Stimulated activated naive CD8-positive, alpha-beta T cell treated with anti-CD3 and anti-CD28 coated beads, Interleukin-15, Interleukin-2, amounts not matched to agents 100 ng/mL and 50 ng/mL, for 24 hours (primary cell): ENCODE measurements at regions not wholly inside any gene's neighbourhood (a gene's known extent, or its start where the extent isn't known, plus 50 kb on each side); places are given as distances from the start of the nearest gene placed in this dataset.
"Not testable (repeated sequence)": the region's sequence is repeated elsewhere in the genome, so short reads cannot be mapped to it uniquely, and the experiment has no call there.

Source experiments
- H3K27ac Mint-ChIP-seq: one replicate; pipeline ENCODE4 v1.8.0; 2021; ENCODE audit warnings: mild to moderate bottlenecking, mixed read lengths
- H3K27me3 Mint-ChIP-seq: one replicate; pipeline ENCODE4 v1.8.0; 2021; ENCODE audit warnings: mixed read lengths
- H3K36me3 Mint-ChIP-seq: one replicate; pipeline ENCODE4 v1.8.0; 2021; ENCODE audit warnings: low read depth, mixed read lengths
- H3K4me1 Mint-ChIP-seq: one replicate; pipeline ENCODE4 v1.8.0; 2021; ENCODE audit warnings: low read depth, mixed read lengths
- H3K4me3 Mint-ChIP-seq: one replicate; pipeline ENCODE4 v1.8.0; 2021; ENCODE audit warnings: mild to moderate bottlenecking, mixed read lengths
- H3K9me3 Mint-ChIP-seq: one replicate; pipeline ENCODE4 v1.8.0; 2021; ENCODE audit warnings: mixed read lengths

DNA sequence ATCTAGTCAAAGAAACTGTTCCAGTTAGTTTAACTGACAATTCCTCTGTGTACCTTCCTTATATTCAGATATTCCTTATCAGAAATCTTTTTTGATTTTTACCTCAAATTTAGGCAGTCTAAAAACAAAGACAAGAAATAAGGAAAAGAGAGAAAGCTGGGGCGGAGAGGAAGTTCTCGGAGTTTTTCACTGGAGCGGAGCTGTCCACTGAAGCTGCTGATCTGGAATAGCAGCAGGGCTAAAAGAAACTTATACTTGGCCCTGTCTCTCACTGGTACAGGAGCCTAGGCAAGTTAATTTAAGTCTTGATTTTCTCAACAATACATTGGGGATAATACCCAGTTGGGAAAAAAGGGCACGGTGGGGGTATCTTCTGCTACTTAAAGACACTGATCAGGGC is 59.2 kb upstream of the CYP2D6 start:
- Mint-ChIP-seq H3K4me1 (peaks cover 61% of the 10 kb centered on the region), H3K9me3 (no peaks in the 10 kb centered on the region), H3K27ac (no peak overlapping the region), H3K36me3 (peaks cover 22% of the 10 kb centered on the region), H3K4me3 (no peak overlapping the region), H3K27me3 (no peaks in the 10 kb centered on the region)

- Mint-ChIP-seq H3K27ac (no peak overlapping the region), H3K4me3 (no peak overlapping the region), H3K4me1 (peaks cover 59% of the 10 kb centered on the region), H3K9me3 (no peaks in the 10 kb centered on the region), H3K27me3 (no peaks in the 10 kb centered on the region), H3K36me3 (peaks cover 21% of the 10 kb centered on the region)
Observed at GRCh38 chr22:42188808-42189447, 58.3 kb upstream of the CYP2D6 start.

GRCh38 chr22:42187646-42188045 is 57.0 kb upstream of the CYP2D6 start:
- H3K27me3 Mint-ChIP-seq: no peaks in the 10 kb centered on the region
- H3K4me3 Mint-ChIP-seq: no peak overlapping the region
- H3K4me1 Mint-ChIP-seq: peaks cover 57% of the 10 kb centered on the region
- H3K27ac Mint-ChIP-seq: no peak overlapping the region
- H3K9me3 Mint-ChIP-seq: no peaks in the 10 kb centered on the region
- H3K36me3 Mint-ChIP-seq: peaks cover 13% of the 10 kb centered on the region

DNA sequence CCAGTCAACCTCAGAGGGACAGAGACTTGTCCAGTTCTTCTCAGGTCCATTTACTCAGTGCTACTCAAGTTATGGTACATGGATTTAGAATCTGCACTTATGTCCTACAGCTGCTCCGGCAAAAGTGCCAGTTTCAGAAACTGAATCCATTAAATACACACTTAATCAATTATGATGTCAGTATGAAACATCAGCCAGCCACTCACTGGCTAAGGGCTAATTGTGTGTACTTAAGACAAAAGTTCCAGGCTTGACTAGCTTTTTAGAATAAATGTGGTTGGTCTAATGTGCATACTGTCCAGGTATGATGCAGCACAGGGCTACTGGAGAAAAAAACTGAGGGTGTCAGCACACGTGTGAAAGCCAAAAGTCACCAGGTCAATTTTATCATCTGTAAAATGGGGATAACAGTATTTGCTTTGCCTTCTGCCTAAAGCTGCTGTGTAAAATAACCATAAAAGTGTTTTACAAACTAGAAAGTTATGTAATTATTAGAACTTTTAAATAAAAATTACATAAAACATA is 55.4 kb upstream of the CYP2D6 start:
- Mint-ChIP-seq H3K9me3 (no peaks in the 10 kb centered on the region), H3K27me3 (no peaks in the 10 kb centered on the region), H3K4me3 (no peak overlapping the region), H3K27ac (no peak overlapping the region), H3K4me1 (peaks cover 57% of the 10 kb centered on the region), H3K36me3 (peaks cover 10% of the 10 kb centered on the region)

GRCh38 chr22:42184852-42185251 is 54.2 kb upstream of the CYP2D6 start:
- Mint-ChIP-seq H3K27me3 (no peaks in the 10 kb centered on the region), H3K4me3 (no peak overlapping the region), H3K9me3 (no peaks in the 10 kb centered on the region), H3K4me1 (peaks cover 68% of the 10 kb centered on the region), H3K27ac (no peak overlapping the region), H3K36me3 (peaks cover 10% of the 10 kb centered on the region)

DNA sequence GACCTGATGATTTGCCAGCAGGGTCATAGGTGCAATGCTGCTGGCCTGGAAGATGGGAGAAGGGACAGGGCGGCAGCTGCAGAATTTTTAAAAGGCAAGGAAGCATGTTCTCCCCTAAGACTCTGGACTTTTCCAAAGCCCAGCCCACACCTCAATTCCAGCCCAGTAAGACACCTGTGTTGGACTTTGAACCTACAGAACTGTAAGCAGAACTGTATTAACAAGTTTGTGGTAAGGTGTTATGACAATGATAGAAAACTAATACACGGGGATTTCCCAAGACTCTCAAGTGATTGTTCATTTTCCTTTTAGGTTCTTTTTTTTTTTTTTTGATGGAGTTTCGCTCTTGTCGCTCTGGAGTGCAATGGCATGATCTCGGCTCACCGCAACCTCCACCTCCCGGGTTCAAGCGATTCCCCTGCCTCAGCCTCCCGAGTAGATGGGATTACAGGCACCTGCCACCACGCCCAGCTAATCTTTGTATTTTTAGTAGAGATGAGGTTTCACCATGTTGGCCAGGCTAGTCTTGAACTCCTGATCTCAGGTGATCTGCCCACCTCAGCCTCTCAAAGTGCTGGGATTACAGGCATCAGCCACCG is 53.0 kb upstream of the CYP2D6 start:
- not testable (repeated sequence) for H3K27me3 Mint-ChIP-seq, H3K4me3 Mint-ChIP-seq, H3K9me3 Mint-ChIP-seq, H3K36me3 Mint-ChIP-seq
- Mint-ChIP-seq H3K27ac (peak overlapping the region; percentile 16), H3K4me1 (peaks cover 67% of the 10 kb centered on the region)

- peak overlapping the region; percentile 65 for H3K27ac Mint-ChIP-seq
- H3K4me3 Mint-ChIP-seq: no peak overlapping the region
- H3K36me3 Mint-ChIP-seq: peaks cover 19% of the 10 kb centered on the region
- peaks cover 71% of the 10 kb centered on the region for H3K4me1 Mint-ChIP-seq
- H3K9me3 Mint-ChIP-seq: no peaks in the 10 kb centered on the region
- H3K27me3 Mint-ChIP-seq: no peaks in the 10 kb centered on the region
Observed at GRCh38 chr22:42180349-42180842, 49.8 kb upstream of the CYP2D6 start.
